Endodermal cell (in vitro differentiated cells): ENCODE measurements at regions not wholly inside any gene's neighbourhood (a gene's known extent, or its start where the extent isn't known, plus 50 kb on each side); places are given as distances from the start of the nearest gene placed in this dataset.

Source experiments
- DNase-seq: peaks from one replicate; pipeline ENCODE4 v3.0.0-alpha.2; 2017
- H3K27ac ChIP-seq: 2 replicates; pipeline ENCODE4 v1.5.1; 2013; ENCODE audit warnings: mild to moderate bottlenecking, low read depth, low read length, moderate library complexity
- H3K27me3 ChIP-seq: 2 replicates; pipeline ENCODE4 v1.6.1; 2013; ENCODE audit warnings: mild to moderate bottlenecking, low read length, moderate library complexity; ENCODE audit not compliant: insufficient read depth, control insufficient read depth, poor library complexity, severe bottlenecking
- H3K36me3 ChIP-seq: 2 replicates; pipeline ENCODE4 v1.7.0; 2013; ENCODE audit warnings: mild to moderate bottlenecking, low read length, moderate library complexity; ENCODE audit not compliant: control insufficient read depth, insufficient read depth
- H3K4me1 ChIP-seq: one replicate; pipeline ENCODE4 v1.7.0; 2013; ENCODE audit warnings: low read length; ENCODE audit not compliant: control insufficient read depth, insufficient read depth
- H3K4me3 ChIP-seq: 2 replicates; pipeline ENCODE4 v1.5.1; 2013; ENCODE audit warnings: mild to moderate bottlenecking, low read length, moderate library complexity
- H3K9ac ChIP-seq: 2 replicates; pipeline ENCODE4 v1.6.1; 2013; ENCODE audit warnings: mild to moderate bottlenecking, low read length, moderate library complexity; ENCODE audit not compliant: poor library complexity, severe bottlenecking; ENCODE audit errors: extremely low read depth
- H3K9me3 ChIP-seq: 2 replicates; pipeline ENCODE4 v1.6.1; 2013; ENCODE audit warnings: mild to moderate bottlenecking, low read length, moderate library complexity; ENCODE audit not compliant: control insufficient read depth
- H3K27ac Mint-ChIP-seq: 2 replicates; pipeline ENCODE4 v1.8.0; 2020; ENCODE audit warnings: mixed read lengths
- H3K27me3 Mint-ChIP-seq: 2 replicates; pipeline ENCODE4 v1.8.0; 2021; ENCODE audit warnings: mild to moderate bottlenecking, mixed read lengths; ENCODE audit not compliant: insufficient read depth
- H3K36me3 Mint-ChIP-seq: 2 replicates; pipeline ENCODE4 v1.8.0; 2020; ENCODE audit warnings: low read depth, mixed read lengths
- H3K4me1 Mint-ChIP-seq: 2 replicates; pipeline ENCODE4 v1.8.0; 2020; ENCODE audit warnings: mixed read lengths
- H3K4me3 Mint-ChIP-seq: 2 replicates; pipeline ENCODE4 v1.8.0; 2020; ENCODE audit warnings: mild to moderate bottlenecking, moderate library complexity, mixed read lengths
- H3K9me3 Mint-ChIP-seq: 2 replicates; pipeline ENCODE4 v1.8.0; 2020; ENCODE audit warnings: mild to moderate bottlenecking, mixed read lengths
- CTCF ChIP-seq: fragments of 200-600 bp; sonication (generic); conservative IDR thresholded peaks from 2 replicates; pipeline ENCODE4 v1.5.0; 2021; ENCODE audit warnings: antibody characterized with exemption, mild to moderate bottlenecking
- WGBS, 2 experiments: methylation state at CpG; one replicate each; pipeline versions ENCODE4 v1.1.5 to v1.1.7; 2013; ENCODE audit warnings: missing lambda C conversion rate in 2 of 2, mixed read lengths in 1 of 2; ENCODE audit not compliant: insufficient coverage in 1 of 2, insufficient read length in 1 of 2; 5-methylcytosine and 5-hydroxymethylcytosine counted together

- no peaks in the 10 kb centered on the region for H3K36me3 ChIP-seq
- H3K27ac ChIP-seq = no peak overlapping the region
- H3K9me3 ChIP-seq = no peaks in the 10 kb centered on the region
- no peak overlapping the region for H3K4me3 Mint-ChIP-seq
- no peaks in the 10 kb centered on the region for H3K9me3 Mint-ChIP-seq
- H3K9ac ChIP-seq = no peak overlapping the region
- TF ChIP-seq CTCF = no peak
- no peaks in the 10 kb centered on the region for H3K4me1 ChIP-seq
- H3K36me3 Mint-ChIP-seq = no peaks in the 10 kb centered on the region
- H3K27me3 Mint-ChIP-seq = no peaks in the 10 kb centered on the region
- peaks cover 3% of the 10 kb centered on the region for H3K4me1 Mint-ChIP-seq
- no peaks in the 10 kb centered on the region for H3K27me3 ChIP-seq
- no peak overlapping the region for H3K27ac Mint-ChIP-seq
- DNase-seq = no peak
- no peak overlapping the region for H3K4me3 ChIP-seq
Measured at GRCh38 chr20:54362283-54362682, 113.1 kb upstream of the DOK5 start.

- H3K27me3 ChIP-seq = no peaks in the 10 kb centered on the region
- H3K9me3 Mint-ChIP-seq = no peaks in the 10 kb centered on the region
- no peak overlapping the region for H3K27ac ChIP-seq
- H3K27me3 Mint-ChIP-seq = no peaks in the 10 kb centered on the region
- H3K4me3 ChIP-seq = no peak overlapping the region
- H3K4me1 ChIP-seq = no peaks in the 10 kb centered on the region
- DNase-seq = no peak
- H3K4me3 Mint-ChIP-seq = no peak overlapping the region
- no peaks in the 10 kb centered on the region for H3K36me3 Mint-ChIP-seq
- no peaks in the 10 kb centered on the region for H3K36me3 ChIP-seq
- H3K9ac ChIP-seq = no peak overlapping the region
- TF ChIP-seq CTCF = no peak
- no peak overlapping the region for H3K27ac Mint-ChIP-seq
- no peaks in the 10 kb centered on the region for H3K9me3 ChIP-seq
- H3K4me1 Mint-ChIP-seq = peaks cover 7% of the 10 kb centered on the region
Measured at GRCh38 chr20:54364365-54364764, 111.0 kb upstream of the DOK5 start.

- H3K27ac ChIP-seq = no peak overlapping the region
- H3K4me1 ChIP-seq = no peaks in the 10 kb centered on the region
- H3K9me3 ChIP-seq = no peaks in the 10 kb centered on the region
- H3K4me3 ChIP-seq = no peak overlapping the region
- no peaks in the 10 kb centered on the region for H3K36me3 ChIP-seq
- H3K36me3 Mint-ChIP-seq = no peaks in the 10 kb centered on the region
- H3K27me3 Mint-ChIP-seq = no peaks in the 10 kb centered on the region
- no peak overlapping the region for H3K4me3 Mint-ChIP-seq
- no peaks in the 10 kb centered on the region for H3K9me3 Mint-ChIP-seq
- DNase-seq = no peak
- no peak for TF ChIP-seq CTCF
- H3K27ac Mint-ChIP-seq = no peak overlapping the region
- H3K27me3 ChIP-seq = no peaks in the 10 kb centered on the region
- WGBS, 2 experiments = 94% methylated on average over 3 to 4 of the region's 6 CpGs
- H3K9ac ChIP-seq = no peak overlapping the region
- H3K4me1 Mint-ChIP-seq = peaks cover 7% of the 10 kb centered on the region
Measured at GRCh38 chr20:54364919-54365318, 110.5 kb upstream of the DOK5 start.
